ENCODE measurements at regions not wholly inside any gene's neighbourhood (a gene's known extent, or its start where the extent isn't known, plus 50 kb on each side); places are given as distances from the start of the nearest gene placed in this dataset. TPM values are rescaled to one million over a fixed set of nuclear protein-coding genes. Genes with fewer than 3 reads are reported as not detected.

GRCh38 chr5:34606101-34606500 is 50.0 kb upstream of the RAI14 start (continued):
- TF ChIP-seq, protein P1, sequence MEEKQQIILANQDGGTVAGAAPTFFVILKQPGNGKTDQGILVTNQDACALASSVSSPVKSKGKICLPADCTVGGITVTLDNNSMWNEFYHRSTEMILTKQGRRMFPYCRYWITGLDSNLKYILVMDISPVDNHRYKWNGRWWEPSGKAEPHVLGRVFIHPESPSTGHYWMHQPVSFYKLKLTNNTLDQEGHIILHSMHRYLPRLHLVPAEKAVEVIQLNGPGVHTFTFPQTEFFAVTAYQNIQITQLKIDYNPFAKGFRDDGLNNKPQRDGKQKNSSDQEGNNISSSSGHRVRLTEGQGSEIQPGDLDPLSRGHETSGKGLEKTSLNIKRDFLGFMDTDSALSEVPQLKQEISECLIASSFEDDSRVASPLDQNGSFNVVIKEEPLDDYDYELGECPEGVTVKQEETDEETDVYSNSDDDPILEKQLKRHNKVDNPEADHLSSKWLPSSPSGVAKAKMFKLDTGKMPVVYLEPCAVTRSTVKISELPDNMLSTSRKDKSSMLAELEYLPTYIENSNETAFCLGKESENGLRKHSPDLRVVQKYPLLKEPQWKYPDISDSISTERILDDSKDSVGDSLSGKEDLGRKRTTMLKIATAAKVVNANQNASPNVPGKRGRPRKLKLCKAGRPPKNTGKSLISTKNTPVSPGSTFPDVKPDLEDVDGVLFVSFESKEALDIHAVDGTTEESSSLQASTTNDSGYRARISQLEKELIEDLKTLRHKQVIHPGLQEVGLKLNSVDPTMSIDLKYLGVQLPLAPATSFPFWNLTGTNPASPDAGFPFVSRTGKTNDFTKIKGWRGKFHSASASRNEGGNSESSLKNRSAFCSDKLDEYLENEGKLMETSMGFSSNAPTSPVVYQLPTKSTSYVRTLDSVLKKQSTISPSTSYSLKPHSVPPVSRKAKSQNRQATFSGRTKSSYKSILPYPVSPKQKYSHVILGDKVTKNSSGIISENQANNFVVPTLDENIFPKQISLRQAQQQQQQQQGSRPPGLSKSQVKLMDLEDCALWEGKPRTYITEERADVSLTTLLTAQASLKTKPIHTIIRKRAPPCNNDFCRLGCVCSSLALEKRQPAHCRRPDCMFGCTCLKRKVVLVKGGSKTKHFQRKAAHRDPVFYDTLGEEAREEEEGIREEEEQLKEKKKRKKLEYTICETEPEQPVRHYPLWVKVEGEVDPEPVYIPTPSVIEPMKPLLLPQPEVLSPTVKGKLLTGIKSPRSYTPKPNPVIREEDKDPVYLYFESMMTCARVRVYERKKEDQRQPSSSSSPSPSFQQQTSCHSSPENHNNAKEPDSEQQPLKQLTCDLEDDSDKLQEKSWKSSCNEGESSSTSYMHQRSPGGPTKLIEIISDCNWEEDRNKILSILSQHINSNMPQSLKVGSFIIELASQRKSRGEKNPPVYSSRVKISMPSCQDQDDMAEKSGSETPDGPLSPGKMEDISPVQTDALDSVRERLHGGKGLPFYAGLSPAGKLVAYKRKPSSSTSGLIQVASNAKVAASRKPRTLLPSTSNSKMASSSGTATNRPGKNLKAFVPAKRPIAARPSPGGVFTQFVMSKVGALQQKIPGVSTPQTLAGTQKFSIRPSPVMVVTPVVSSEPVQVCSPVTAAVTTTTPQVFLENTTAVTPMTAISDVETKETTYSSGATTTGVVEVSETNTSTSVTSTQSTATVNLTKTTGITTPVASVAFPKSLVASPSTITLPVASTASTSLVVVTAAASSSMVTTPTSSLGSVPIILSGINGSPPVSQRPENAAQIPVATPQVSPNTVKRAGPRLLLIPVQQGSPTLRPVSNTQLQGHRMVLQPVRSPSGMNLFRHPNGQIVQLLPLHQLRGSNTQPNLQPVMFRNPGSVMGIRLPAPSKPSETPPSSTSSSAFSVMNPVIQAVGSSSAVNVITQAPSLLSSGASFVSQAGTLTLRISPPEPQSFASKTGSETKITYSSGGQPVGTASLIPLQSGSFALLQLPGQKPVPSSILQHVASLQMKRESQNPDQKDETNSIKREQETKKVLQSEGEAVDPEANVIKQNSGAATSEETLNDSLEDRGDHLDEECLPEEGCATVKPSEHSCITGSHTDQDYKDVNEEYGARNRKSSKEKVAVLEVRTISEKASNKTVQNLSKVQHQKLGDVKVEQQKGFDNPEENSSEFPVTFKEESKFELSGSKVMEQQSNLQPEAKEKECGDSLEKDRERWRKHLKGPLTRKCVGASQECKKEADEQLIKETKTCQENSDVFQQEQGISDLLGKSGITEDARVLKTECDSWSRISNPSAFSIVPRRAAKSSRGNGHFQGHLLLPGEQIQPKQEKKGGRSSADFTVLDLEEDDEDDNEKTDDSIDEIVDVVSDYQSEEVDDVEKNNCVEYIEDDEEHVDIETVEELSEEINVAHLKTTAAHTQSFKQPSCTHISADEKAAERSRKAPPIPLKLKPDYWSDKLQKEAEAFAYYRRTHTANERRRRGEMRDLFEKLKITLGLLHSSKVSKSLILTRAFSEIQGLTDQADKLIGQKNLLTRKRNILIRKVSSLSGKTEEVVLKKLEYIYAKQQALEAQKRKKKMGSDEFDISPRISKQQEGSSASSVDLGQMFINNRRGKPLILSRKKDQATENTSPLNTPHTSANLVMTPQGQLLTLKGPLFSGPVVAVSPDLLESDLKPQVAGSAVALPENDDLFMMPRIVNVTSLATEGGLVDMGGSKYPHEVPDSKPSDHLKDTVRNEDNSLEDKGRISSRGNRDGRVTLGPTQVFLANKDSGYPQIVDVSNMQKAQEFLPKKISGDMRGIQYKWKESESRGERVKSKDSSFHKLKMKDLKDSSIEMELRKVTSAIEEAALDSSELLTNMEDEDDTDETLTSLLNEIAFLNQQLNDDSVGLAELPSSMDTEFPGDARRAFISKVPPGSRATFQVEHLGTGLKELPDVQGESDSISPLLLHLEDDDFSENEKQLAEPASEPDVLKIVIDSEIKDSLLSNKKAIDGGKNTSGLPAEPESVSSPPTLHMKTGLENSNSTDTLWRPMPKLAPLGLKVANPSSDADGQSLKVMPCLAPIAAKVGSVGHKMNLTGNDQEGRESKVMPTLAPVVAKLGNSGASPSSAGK (IDR thresholded peaks at IDR 0.05) = peak; percentile 68
- TF ChIP-seq ZNF316 (IDR thresholded peaks at IDR 0.05) = peak; percentile 59; the same call in 1 of the 2 replicates
- TF ChIP-seq BRD4 (IDR thresholded peaks at IDR 0.05) = no peak
- TF ChIP-seq C11orf30 (IDR thresholded peaks at IDR 0.05; ENCODE audit: low read depth) = peak; percentile 27

Small RNA genes lying in the stretch of these regions (small RNA-seq; reads per million reads assigned to genes)
- gene AC139792.3 = not detected

All from K562 (cell line).